ENCODE measurements at regions not wholly inside any gene's neighbourhood (a gene's known extent, or its start where the extent isn't known, plus 50 kb on each side); places are given as distances from the start of the nearest gene placed in this dataset.

GRCh38 chr9:13716601-13717321 is 437.3 kb upstream of the MPDZ start:
- H3K9me3 ChIP-seq (ENCODE audit: severe bottlenecking) = no peaks in the 10 kb centered on the region
- H3K27me3 ChIP-seq (ENCODE audit: insufficient read depth, low read depth, severe bottlenecking) = no peaks in the 10 kb centered on the region
- no peak overlapping the region for H3K27ac ChIP-seq
- no peak for TF ChIP-seq CTCF (IDR thresholded peaks at IDR 0.05; ENCODE audit: low read depth, low read length)
- H3K4me3 ChIP-seq (ENCODE audit: low read depth, low read length) = no peak overlapping the region
- no peaks in the 10 kb centered on the region for H3K36me3 ChIP-seq
- no peak for DNase-seq

DNA sequence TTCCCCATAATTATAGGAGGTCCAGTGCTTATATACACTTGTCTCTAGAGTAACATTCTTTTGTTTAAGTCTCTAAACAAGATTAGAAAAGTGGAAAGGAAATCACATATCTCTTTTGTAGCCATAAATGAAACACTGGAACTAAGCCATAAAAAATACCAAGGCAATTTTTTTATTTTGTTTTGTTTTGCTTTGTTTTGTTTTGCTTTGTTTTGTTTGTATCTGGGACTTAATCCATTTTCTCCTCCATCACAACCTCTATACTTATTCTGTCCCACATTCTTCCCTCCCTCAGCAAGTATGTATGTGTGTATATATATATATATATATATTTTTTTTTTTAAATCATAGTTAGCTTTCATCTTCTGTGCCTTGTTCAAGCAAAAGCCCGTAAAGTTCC is 436.6 kb upstream of the MPDZ start:
- Histone ChIP-seq H3K36me3 (no peaks in the 10 kb centered on the region), H3K9me3 (ENCODE audit: severe bottlenecking) (no peaks in the 10 kb centered on the region), H3K27me3 (ENCODE audit: insufficient read depth, low read depth, severe bottlenecking) (no peaks in the 10 kb centered on the region), H3K4me3 (ENCODE audit: low read depth, low read length) (no peak overlapping the region), H3K27ac (no peak overlapping the region)
- DNase-seq = no peak
- no peak for TF ChIP-seq CTCF (IDR thresholded peaks at IDR 0.05; ENCODE audit: low read depth, low read length)

DNA sequence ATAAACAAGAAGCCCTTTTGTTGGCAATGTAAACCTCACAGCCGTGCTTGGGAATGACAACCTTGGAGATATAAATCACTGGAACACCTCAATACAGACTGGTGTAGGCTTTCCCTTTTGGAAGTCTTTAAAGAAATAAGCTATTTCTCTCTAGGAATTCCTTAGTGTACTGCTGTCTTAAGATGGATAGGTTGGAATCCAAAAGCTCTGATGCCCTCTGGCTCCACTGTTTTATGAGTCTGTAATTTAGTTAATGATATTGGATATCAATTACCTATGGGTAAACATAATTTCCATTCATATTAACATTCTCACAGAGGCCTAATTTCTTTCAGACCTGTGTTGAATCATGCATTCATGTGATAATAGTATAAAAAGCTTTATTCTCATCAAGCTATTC is 435.9 kb upstream of the MPDZ start:
- no peak for TF ChIP-seq CTCF (IDR thresholded peaks at IDR 0.05; ENCODE audit: low read depth, low read length)
- H3K27me3 ChIP-seq (ENCODE audit: insufficient read depth, low read depth, severe bottlenecking) = no peaks in the 10 kb centered on the region
- H3K36me3 ChIP-seq = no peaks in the 10 kb centered on the region
- no peaks in the 10 kb centered on the region for H3K9me3 ChIP-seq (ENCODE audit: severe bottlenecking)
- H3K27ac ChIP-seq = no peak overlapping the region
- H3K4me3 ChIP-seq (ENCODE audit: low read depth, low read length) = no peak overlapping the region
- DNase-seq = no peak

- no peaks in the 10 kb centered on the region for H3K9me3 ChIP-seq (ENCODE audit: severe bottlenecking)
- no peak for DNase-seq
- H3K4me3 ChIP-seq (ENCODE audit: low read depth, low read length) = no peak overlapping the region
- no peaks in the 10 kb centered on the region for H3K36me3 ChIP-seq
- no peak overlapping the region for H3K27ac ChIP-seq
- no peak for TF ChIP-seq CTCF (IDR thresholded peaks at IDR 0.05; ENCODE audit: low read depth, low read length)
- no peaks in the 10 kb centered on the region for H3K27me3 ChIP-seq (ENCODE audit: insufficient read depth, low read depth, severe bottlenecking)
These were observed 428.4 kb upstream of the MPDZ start for GRCh38 chr9:13707612-13708576.

DNA sequence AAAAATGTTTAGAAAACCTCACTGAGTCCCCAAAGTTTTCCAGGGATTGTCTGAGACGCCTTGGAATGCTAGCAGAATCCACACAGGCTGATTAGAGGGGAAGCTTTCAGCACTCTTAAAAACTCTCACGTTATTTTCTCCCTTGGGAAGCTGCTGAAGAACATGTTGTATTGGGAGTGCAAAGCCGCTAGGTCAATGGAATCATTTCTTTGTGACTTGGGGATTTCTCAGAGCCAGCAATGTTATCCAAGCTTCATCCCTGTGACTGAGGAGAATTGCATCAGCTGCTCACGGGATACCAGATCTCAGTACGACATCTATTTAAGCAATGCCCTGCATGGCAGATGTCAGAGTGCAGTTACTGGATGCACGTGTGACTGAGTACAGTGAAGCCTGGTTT is 426.4 kb upstream of the MPDZ start:
- Histone ChIP-seq H3K27ac (no peak overlapping the region), H3K36me3 (no peaks in the 10 kb centered on the region), H3K4me3 (ENCODE audit: low read depth, low read length) (no peak overlapping the region), H3K9me3 (ENCODE audit: severe bottlenecking) (no peaks in the 10 kb centered on the region), H3K27me3 (ENCODE audit: insufficient read depth, low read depth, severe bottlenecking) (no peaks in the 10 kb centered on the region)
- TF ChIP-seq CTCF (IDR thresholded peaks at IDR 0.05; ENCODE audit: low read depth, low read length) = no peak
- DNase-seq = no peak
